Activated T-cell treated with anti-CD3 and anti-CD28 coated beads, Interleukin-2, amount 50 U/mL, for 72 hours (primary cell): ENCODE measurements at regions not wholly inside any gene's neighbourhood (a gene's known extent, or its start where the extent isn't known, plus 50 kb on each side); places are given as distances from the start of the nearest gene placed in this dataset.
"Not testable (repeated sequence)": the region's sequence is repeated elsewhere in the genome, so short reads cannot be mapped to it uniquely, and the experiment has no call there.

Source experiments
- ATAC-seq, 2 donors: fragments of 150-1000 bp; cut with Tn5 transposase; replicated peaks in 1 of 2; 2 replicates each; pipeline ENCODE4 v1.10.0; 2021; ENCODE audit warnings: moderate library complexity in 2 of 2, mild to moderate bottlenecking in 1 of 2
- DNase-seq, 2 donors: peaks; one replicate each; pipeline ENCODE4 v3.0.0; 2021 to 2022; ENCODE audit warnings: mixed read lengths in 1 of 2
- H3K27ac Mint-ChIP-seq: one replicate; pipeline ENCODE4 v1.8.0; 2022; ENCODE audit warnings: mild to moderate bottlenecking, moderate library complexity, mixed read lengths
- H3K27me3 Mint-ChIP-seq: one replicate; pipeline ENCODE4 v1.8.0; 2022; ENCODE audit warnings: low read depth, mixed read lengths
- H3K36me3 Mint-ChIP-seq, 2 donors: one replicate each; pipeline ENCODE4 v1.8.0; 2022; ENCODE audit warnings: mixed read lengths in 2 of 2, mild to moderate bottlenecking in 1 of 2; ENCODE audit not compliant: insufficient read depth in 2 of 2
- H3K4me1 Mint-ChIP-seq: one replicate; pipeline ENCODE4 v1.8.0; 2022; ENCODE audit warnings: low read depth, mixed read lengths
- H3K4me3 Mint-ChIP-seq, 2 donors: one replicate each; pipeline ENCODE4 v1.8.0; 2022; ENCODE audit warnings: mild to moderate bottlenecking in 2 of 2, mixed read lengths in 2 of 2, moderate library complexity in 2 of 2
- H3K9me3 Mint-ChIP-seq, 2 donors: one replicate each; pipeline ENCODE4 v1.8.0; 2022; ENCODE audit warnings: mixed read lengths in 2 of 2

- DNase-seq (no peak), ATAC-seq (no peak)
- H3K9me3 Mint-ChIP-seq: no peaks in the 10 kb centered on the region
- no peak overlapping the region for H3K4me3 Mint-ChIP-seq
- no peaks in the 10 kb centered on the region for H3K4me1 Mint-ChIP-seq
- H3K27ac Mint-ChIP-seq: no peak overlapping the region
- H3K36me3 Mint-ChIP-seq: no peaks in the 10 kb centered on the region
- H3K27me3 Mint-ChIP-seq: peaks cover 6% of the 10 kb centered on the region
Observed at GRCh38 chr2:137912371-137912770, 51.9 kb upstream of the HNMT start.

- no peaks in the 10 kb centered on the region for H3K9me3 Mint-ChIP-seq
- no peak overlapping the region for H3K4me3 Mint-ChIP-seq
- DNase-seq (no peak), ATAC-seq (no peak)
- H3K4me1 Mint-ChIP-seq: no peaks in the 10 kb centered on the region
- H3K27me3 Mint-ChIP-seq: peaks cover 6% of the 10 kb centered on the region
- H3K36me3 Mint-ChIP-seq: no peaks in the 10 kb centered on the region
- no peak overlapping the region for H3K27ac Mint-ChIP-seq
Observed at GRCh38 chr2:137913169-137913568, 51.1 kb upstream of the HNMT start.

- DNase-seq, H3K4me1 Mint-ChIP-seq, H3K27ac Mint-ChIP-seq, ATAC-seq, H3K27me3 Mint-ChIP-seq, H3K4me3 Mint-ChIP-seq, H3K9me3 Mint-ChIP-seq, H3K36me3 Mint-ChIP-seq: not testable (repeated sequence)
Observed at GRCh38 chr2:137913648-137914047, 50.6 kb upstream of the HNMT start.
